Panc1 (cell line): ENCODE measurements at regions not wholly inside any gene's neighbourhood (a gene's known extent, or its start where the extent isn't known, plus 50 kb on each side); places are given as distances from the start of the nearest gene placed in this dataset.

ENCODE experiments used
- CTCF ChIP-seq: fragments of 450-650 bp; IDR thresholded peaks from 2 replicates; pipeline ENCODE4 v1.5.1; 2017; ENCODE audit warnings: mild to moderate bottlenecking
- POLR2AphosphoS5 ChIP-seq: IDR thresholded peaks from 2 replicates; pipeline ENCODE4 v1.6.1; 2012; ENCODE audit warnings: mild to moderate bottlenecking, low read depth, low read length, moderate library complexity
- REST ChIP-seq, 2 experiments: IDR thresholded peaks; 2 replicates each; pipeline ENCODE4 v1.6.1; 2011 to 2012; ENCODE audit warnings: low read depth in 2 of 2, control low read depth in 1 of 2, low read length in 1 of 2, mild to moderate bottlenecking in 1 of 2, moderate library complexity in 1 of 2; ENCODE audit not compliant: insufficient read depth in 1 of 2
- SIN3A ChIP-seq: IDR thresholded peaks from 2 replicates; pipeline ENCODE4 v1.6.1; 2012; ENCODE audit warnings: low read depth, mild to moderate bottlenecking, low read length, moderate library complexity, borderline replicate concordance; ENCODE audit not compliant: insufficient read depth
- TCF7L2 ChIP-seq: IDR thresholded peaks from 2 replicates; pipeline ENCODE4 v1.6.1; 2011; ENCODE audit warnings: mild to moderate bottlenecking, low read depth, low read length, inconsistent platforms

DNA sequence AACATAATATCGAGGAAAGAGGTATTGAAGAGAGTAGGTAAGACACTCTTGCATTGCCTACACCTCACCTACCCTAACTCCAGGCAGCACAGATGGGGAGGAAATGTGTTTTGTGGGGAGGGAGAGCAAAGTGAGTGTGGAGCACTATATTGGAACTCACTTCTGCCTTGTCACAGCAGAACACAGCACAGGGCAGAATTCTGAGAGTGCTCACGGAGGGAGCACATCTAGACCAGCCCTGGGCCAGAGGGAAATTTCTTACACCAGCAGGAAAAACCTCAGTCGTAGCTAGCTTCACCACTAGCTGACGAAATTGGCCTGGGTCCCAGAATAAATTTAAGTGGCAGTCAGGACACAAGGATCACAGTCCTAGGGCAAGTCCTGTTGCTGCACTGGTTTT is 517.3 kb downstream of the TMA16 start:
- no peak for TF ChIP-seq CTCF
- TF ChIP-seq REST (IDR thresholded peaks at IDR 0.05; ENCODE audit: insufficient read depth in 1 of 2, low read depth in 2 of 2, low read length in 1 of 2) = no peak
- no peak for TF ChIP-seq POLR2AphosphoS5
- no peak for TF ChIP-seq TCF7L2
- TF ChIP-seq SIN3A = no peak
